IPS-18a (cell line): ENCODE measurements at regions not wholly inside any gene's neighbourhood (a gene's known extent, or its start where the extent isn't known, plus 50 kb on each side); places are given as distances from the start of the nearest gene placed in this dataset.

Experiments used
- H3K27ac ChIP-seq: one replicate; pipeline ENCODE4 v1.5.1; 2013; ENCODE audit warnings: low read length
- H3K27me3 ChIP-seq: one replicate; pipeline ENCODE4 v1.6.1; 2013; ENCODE audit warnings: mild to moderate bottlenecking, low read length; ENCODE audit not compliant: control insufficient read depth, insufficient read depth
- H3K36me3 ChIP-seq: one replicate; pipeline ENCODE4 v1.6.1; 2013; ENCODE audit warnings: low read depth, low read length; ENCODE audit not compliant: control insufficient read depth
- H3K4me1 ChIP-seq: one replicate; pipeline ENCODE4 v1.6.1; 2013; ENCODE audit warnings: low read depth, low read length; ENCODE audit not compliant: control insufficient read depth
- H3K4me3 ChIP-seq: one replicate; pipeline ENCODE4 v1.5.1; 2013; ENCODE audit warnings: low read length
- H3K9ac ChIP-seq: one replicate; pipeline ENCODE4 v1.6.1; 2013; ENCODE audit warnings: mild to moderate bottlenecking, low read length, moderate library complexity
- H3K9me3 ChIP-seq: one replicate; pipeline ENCODE4 v1.6.1; 2013; ENCODE audit warnings: low read depth, low read length; ENCODE audit not compliant: control insufficient read depth

DNA sequence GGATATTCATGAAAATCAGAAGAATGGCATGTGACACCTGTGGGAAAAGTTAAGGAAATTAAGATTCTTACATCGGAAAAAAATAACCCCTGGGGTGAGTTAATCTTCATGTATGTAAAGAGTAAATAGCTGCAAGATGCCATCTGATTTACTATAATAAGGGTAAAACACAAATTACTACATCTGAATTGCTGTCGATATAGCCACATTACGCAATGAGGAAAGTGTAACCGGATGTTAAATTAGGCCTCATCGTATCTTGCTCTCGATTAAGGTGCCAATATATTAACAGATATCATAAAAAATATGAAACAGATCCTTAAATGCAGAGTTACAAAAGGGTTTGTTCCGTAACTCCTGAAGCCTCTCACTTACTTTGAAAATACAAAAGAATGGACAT is 87.4 kb upstream of the ID4 start:
- H3K9me3 ChIP-seq, result no peaks in the 10 kb centered on the region
- no peak overlapping the region for H3K9ac ChIP-seq

DNA sequence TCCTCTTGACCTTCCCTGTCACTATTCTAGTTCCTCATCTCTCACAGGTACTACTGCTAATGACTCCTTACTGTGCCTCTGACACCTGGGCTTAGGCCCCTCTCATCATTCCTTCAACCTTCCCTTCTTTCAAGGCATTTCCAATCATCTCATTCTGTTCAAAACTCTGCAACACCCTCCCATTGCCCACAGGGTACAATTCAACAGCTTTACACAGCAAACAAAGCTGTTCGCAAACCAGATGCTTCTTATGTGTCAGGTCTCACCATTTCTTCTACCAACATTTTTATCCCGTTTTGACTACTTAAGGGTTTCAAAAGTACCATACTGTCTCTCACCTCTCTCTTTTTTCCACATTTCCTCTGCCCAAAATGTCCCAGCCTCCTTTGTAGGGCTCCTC is 84.4 kb upstream of the ID4 start:
- Histone ChIP-seq H3K4me3 (no peak overlapping the region), H3K27ac (no peak overlapping the region), H3K9ac (no peak overlapping the region), H3K9me3 (no peaks in the 10 kb centered on the region), H3K27me3 (no peaks in the 10 kb centered on the region), H3K36me3 (no peaks in the 10 kb centered on the region), H3K4me1 (no peaks in the 10 kb centered on the region)

More for the DNA sequence above, 87.4 kb upstream of the ID4 start:
- Histone ChIP-seq H3K4me3 (no peak overlapping the region), H3K4me1 (no peaks in the 10 kb centered on the region), H3K27ac (no peak overlapping the region), H3K36me3 (no peaks in the 10 kb centered on the region), H3K27me3 (no peaks in the 10 kb centered on the region)

DNA sequence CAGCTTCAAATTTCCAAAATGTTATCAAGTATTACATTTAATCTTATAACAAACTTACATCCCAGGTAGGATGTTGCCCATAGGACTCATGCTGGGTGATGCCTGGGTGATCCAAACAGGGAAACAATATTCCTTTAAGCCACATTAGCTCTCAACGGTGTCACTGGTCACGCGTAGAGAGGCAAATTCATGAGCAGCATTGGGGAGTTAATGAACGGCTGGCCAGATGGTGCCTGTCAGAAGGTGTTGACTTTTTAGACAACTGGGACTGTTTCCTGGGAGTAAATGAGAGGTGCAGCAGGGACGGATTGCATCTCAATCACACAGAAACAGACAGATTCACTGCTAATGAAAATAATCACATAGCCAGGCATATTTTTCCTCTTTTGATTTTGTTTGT is 83.3 kb upstream of the ID4 start:
- Histone ChIP-seq H3K9me3 (no peaks in the 10 kb centered on the region), H3K36me3 (no peaks in the 10 kb centered on the region), H3K4me3 (no peak overlapping the region), H3K27ac (no peak overlapping the region), H3K4me1 (no peaks in the 10 kb centered on the region), H3K9ac (no peak overlapping the region), H3K27me3 (no peaks in the 10 kb centered on the region)

DNA sequence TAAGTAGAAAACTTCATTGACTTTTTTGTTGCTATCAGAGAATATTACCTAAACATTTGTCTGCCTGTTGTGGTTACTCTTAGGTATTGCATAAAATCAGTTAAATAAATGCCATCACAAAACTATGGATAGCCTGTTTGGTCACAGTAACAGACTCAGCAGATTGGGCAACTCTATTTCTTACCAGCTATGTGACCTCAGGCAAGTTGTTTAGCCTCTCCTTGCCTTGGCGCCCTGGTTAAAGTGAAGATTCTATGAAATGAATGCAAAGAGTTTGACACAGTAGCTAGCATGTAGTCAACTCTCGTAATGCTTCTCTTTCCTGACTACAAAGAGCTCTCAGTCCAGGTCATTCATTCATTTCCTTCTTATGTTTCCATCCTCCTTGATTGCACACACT is 82.5 kb upstream of the ID4 start:
- Histone ChIP-seq H3K27me3 (no peaks in the 10 kb centered on the region), H3K4me1 (no peaks in the 10 kb centered on the region), H3K4me3 (no peak overlapping the region), H3K27ac (no peak overlapping the region), H3K9me3 (no peaks in the 10 kb centered on the region), H3K36me3 (no peaks in the 10 kb centered on the region), H3K9ac (no peak overlapping the region)

DNA sequence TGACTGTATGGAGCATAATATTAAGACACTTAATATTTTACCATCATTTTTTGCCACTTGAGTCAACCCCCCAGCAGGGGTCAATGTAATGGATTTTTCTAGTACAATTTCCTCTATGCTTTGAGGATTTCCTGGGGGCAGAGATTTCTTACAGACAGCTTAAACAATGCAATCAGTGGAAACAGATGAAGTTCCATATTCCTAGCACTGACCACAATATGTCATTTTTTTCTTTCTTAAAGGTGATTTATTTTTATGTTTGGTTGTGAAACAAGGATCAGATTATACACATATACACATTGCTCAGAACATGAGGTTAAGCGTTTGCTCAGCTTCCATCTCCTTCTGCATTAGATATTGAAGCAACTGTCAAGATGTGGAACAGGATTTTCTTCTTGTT is 82.0 kb upstream of the ID4 start:
- Histone ChIP-seq H3K4me1 (no peaks in the 10 kb centered on the region), H3K36me3 (no peaks in the 10 kb centered on the region), H3K9ac (no peak overlapping the region), H3K4me3 (no peak overlapping the region), H3K27me3 (no peaks in the 10 kb centered on the region), H3K9me3 (no peaks in the 10 kb centered on the region), H3K27ac (no peak overlapping the region)

DNA sequence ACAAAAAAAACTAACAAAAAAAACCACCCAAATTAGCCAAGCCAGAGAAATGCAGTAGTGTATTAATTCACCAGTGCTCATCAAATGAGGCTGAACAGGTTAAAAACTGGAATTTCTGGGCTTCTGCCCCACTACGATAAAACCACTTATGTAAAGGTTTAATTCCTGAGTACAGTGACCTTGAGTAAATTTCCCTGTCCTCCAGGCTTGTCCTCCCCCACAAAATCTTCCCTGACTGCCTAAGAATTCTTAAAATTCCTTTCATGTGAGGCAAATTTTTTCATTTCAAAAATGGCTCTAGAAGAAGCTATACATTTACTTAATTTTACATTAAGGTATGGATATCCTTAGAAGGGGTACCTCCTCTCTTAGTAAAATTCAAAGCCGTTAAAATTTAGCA is 80.1 kb upstream of the ID4 start:
- no peaks in the 10 kb centered on the region for H3K27me3 ChIP-seq
- no peaks in the 10 kb centered on the region for H3K9me3 ChIP-seq
- no peak overlapping the region for H3K27ac ChIP-seq
- no peaks in the 10 kb centered on the region for H3K4me1 ChIP-seq
- H3K36me3 ChIP-seq, result no peaks in the 10 kb centered on the region
- H3K9ac ChIP-seq, result no peak overlapping the region
- H3K4me3 ChIP-seq, result no peak overlapping the region

DNA sequence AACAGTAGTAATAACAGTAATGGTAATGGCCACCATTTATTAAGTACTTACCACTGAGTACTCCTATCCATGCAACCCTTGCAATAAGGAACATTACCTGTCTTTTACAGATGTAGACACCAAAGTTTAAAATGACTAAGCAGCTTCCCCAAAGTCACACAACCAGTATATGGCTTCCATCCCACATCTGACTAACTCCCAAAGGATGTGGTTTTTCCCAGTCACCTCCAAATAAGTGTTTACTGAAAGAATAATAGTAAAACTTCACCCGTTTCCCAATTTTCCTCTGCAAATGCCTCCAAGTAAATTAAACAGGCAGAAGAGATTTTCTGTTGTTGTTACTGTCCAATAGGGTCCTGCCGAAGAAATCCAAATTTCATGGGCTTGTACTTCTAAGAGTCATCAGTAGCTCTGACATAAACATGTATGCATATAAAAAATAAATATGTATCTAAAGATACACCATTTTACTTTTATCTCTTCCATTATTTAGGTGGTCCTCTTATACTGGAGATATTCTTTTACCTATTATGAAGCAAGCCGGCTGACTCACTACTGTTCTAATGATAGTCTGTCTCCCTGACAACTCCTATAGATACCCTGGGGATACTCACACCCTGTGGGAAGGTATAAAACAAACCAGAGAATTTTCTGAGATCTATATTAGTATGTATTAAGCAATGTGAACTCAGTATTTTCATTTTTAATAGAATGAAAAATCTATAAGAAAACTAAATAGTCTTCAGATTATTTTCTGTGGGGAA is 77.9 kb upstream of the ID4 start:
- no peak overlapping the region for H3K27ac ChIP-seq
- H3K9ac ChIP-seq, result no peak overlapping the region
- H3K4me1 ChIP-seq, result no peaks in the 10 kb centered on the region
- H3K36me3 ChIP-seq, result no peaks in the 10 kb centered on the region
- no peaks in the 10 kb centered on the region for H3K9me3 ChIP-seq
- H3K27me3 ChIP-seq, result no peaks in the 10 kb centered on the region
- no peak overlapping the region for H3K4me3 ChIP-seq

DNA sequence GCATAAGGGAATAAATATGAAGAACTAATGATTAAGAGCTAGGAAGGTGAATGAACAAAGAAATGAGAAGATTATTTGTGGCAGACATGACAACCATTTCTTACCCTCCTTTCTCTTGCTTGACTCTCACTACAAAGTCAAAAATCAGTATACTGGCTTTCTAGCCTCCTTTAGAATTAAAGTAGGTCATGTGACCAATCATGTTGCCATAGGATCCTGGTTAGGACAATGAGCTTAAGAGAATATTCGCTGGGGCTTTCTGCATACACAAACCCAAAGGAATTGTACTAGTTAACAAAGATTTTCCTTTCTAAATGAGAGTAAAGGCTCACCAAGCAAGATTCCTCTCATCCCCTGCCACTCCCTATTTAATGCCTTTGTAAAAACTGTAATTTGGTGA is 76.0 kb upstream of the ID4 start:
- Histone ChIP-seq H3K27ac (no peak overlapping the region), H3K9ac (no peak overlapping the region), H3K36me3 (no peaks in the 10 kb centered on the region), H3K4me3 (no peak overlapping the region), H3K4me1 (no peaks in the 10 kb centered on the region), H3K27me3 (no peaks in the 10 kb centered on the region), H3K9me3 (no peaks in the 10 kb centered on the region)

DNA sequence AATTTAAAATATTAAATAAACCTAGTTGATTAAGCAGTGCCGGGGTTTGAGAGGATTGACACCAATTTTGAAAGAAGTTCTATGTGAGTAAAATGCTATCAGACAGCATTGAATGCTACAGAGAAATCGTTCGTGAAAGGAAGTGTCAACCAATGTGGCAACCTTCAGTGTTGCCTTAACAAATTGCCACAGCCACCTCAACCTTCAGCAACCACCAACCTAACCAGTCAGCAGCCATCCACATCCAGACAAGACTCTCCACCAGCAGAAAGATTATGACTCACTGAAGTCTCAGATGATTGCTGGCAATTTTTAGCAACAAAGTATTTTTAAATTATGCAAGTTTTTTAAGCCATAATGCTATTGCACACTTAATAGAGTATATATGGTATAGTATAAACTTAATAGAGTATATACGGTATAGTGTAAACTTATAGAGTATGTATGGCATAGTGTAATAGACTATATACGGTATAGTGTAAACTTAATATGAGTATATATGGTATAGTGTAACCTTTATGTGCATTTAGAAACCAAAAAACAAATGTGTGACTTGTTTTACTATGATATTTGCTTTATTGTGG is 65.3 kb upstream of the ID4 start:
- no peak overlapping the region for H3K4me3 ChIP-seq
- H3K4me1 ChIP-seq, result peaks cover 4% of the 10 kb centered on the region
- no peaks in the 10 kb centered on the region for H3K36me3 ChIP-seq

DNA sequence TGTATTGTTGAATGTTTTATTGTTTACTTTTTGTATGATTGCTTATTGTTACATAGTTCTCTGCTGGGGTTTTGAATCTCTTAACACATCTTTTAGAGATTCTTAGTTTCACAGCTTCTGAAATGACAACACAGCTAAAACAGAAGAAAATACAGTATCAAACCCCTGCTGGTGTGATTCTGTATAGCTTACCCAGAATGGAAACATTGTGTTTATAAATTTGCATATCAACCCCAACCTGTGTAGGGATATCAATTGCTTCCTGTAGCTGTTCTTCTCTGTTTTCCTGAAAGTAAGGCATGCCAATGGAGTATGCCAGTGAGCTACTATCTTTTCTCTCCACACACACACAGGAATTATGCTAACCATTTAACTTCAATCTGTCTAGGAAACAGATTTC is 64.3 kb upstream of the ID4 start:
- no peak overlapping the region for H3K9ac ChIP-seq
- no peak overlapping the region for H3K27ac ChIP-seq
- no peaks in the 10 kb centered on the region for H3K36me3 ChIP-seq
- H3K9me3 ChIP-seq, result no peaks in the 10 kb centered on the region
- peaks cover 4% of the 10 kb centered on the region for H3K4me1 ChIP-seq
- no peak overlapping the region for H3K4me3 ChIP-seq
- no peaks in the 10 kb centered on the region for H3K27me3 ChIP-seq

More for the DNA sequence above, 65.3 kb upstream of the ID4 start:
- Histone ChIP-seq H3K9ac (no peak overlapping the region), H3K9me3 (no peaks in the 10 kb centered on the region), H3K27me3 (no peaks in the 10 kb centered on the region), H3K27ac (no peak overlapping the region)

DNA sequence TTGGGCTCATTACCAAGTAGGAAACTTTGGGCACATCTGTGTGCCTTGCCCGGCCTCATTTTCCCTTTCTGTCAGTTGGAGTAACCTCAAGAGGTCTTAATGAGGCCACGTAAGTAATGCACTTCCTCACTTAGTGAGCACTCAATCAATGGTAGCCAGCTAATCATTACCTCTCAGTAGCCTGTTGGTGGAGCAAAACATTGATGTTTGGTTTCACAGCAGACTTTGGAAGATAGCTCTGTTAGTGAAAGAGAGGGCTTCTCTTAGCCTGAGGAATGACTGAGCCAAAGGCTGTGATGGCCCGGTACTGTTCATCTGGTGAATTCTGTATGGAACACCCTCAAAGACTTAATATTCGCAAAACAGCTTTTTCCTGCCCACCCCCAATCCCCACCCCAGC is 55.9 kb upstream of the ID4 start:
- H3K9me3 ChIP-seq, result no peaks in the 10 kb centered on the region
- H3K27me3 ChIP-seq, result no peaks in the 10 kb centered on the region
- H3K9ac ChIP-seq, result no peak overlapping the region
- no peaks in the 10 kb centered on the region for H3K4me1 ChIP-seq
- H3K4me3 ChIP-seq, result no peak overlapping the region
- H3K27ac ChIP-seq, result no peak overlapping the region
- H3K36me3 ChIP-seq, result no peaks in the 10 kb centered on the region

DNA sequence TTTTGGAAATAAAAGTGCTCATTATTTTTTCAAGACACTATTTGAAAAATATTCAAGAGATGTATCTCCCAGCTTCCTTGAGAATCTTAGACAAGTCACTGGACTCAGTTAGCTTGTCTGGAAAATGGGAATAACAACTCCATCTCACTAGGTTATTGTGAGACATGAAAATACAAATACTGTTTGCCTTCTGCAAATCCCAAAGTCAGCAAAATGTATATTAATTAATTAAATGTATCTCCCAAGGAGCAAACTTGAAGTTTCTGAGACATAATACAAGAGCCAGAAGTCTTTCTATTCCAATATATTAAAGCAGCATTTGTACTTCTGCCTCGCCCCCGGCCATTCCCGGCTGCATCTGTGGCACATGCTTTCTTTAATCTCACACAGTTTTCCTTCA is 54.6 kb upstream of the ID4 start:
- Histone ChIP-seq H3K4me3 (no peak overlapping the region), H3K27me3 (no peaks in the 10 kb centered on the region), H3K9ac (no peak overlapping the region)

More for the DNA sequence above, 54.6 kb upstream of the ID4 start:
- no peak overlapping the region for H3K27ac ChIP-seq
- no peaks in the 10 kb centered on the region for H3K9me3 ChIP-seq
- H3K4me1 ChIP-seq, result no peaks in the 10 kb centered on the region
- H3K36me3 ChIP-seq, result no peaks in the 10 kb centered on the region
